IMR-90 (cell line): ENCODE measurements at regions not wholly inside any gene's neighbourhood (a gene's known extent, or its start where the extent isn't known, plus 50 kb on each side); places are given as distances from the start of the nearest gene placed in this dataset.

Source experiments
- ATAC-seq: fragments of 200-7000 bp; cut with Tn5 transposase; 2 replicates; pipeline ENCODE4 v1.9.1; 2020; ENCODE audit warnings: low read depth, mild to moderate bottlenecking, moderate library complexity
- BruUV-seq: library from RNA; stranded (reverse); fragments of 400-500 nt; replicated peaks from 2 replicates; lab custom pipeline; 2021; lab: Mats Ljungman, UMichigan
- CTCF ChIA-PET: fragments of 300-600 bp; formaldehyde crosslinking; extraction: SDS; loops from one replicate; lab custom pipeline; 2021; ENCODE audit warnings: antibody characterized with exemption; lab: Yijun Ruan, JAX
- POLR2A ChIA-PET: fragments of 300-600 bp; sonication (Branson Sonifier 250); formaldehyde crosslinking; loops from one replicate; lab custom pipeline; 2022; ENCODE audit warnings: antibody characterized with exemption; ENCODE audit not compliant: unreplicated experiment; lab: Charles Lee
- DNase-seq: peaks from one replicate; pipeline ENCODE4 v3.0.0; 2013
- H2AFZ ChIP-seq: replicated peaks from 2 replicates; pipeline ENCODE3; 2013; ENCODE audit warnings: low read length, mild to moderate bottlenecking; ENCODE audit not compliant: poor library complexity
- H2AK5ac ChIP-seq: 2 replicates; pipeline ENCODE4 v1.6.1; 2013; ENCODE audit warnings: low read depth, low read length, inconsistent platforms
- H2AK9ac ChIP-seq: replicated peaks from 2 replicates; pipeline ENCODE3; 2013; ENCODE audit warnings: mild to moderate bottlenecking, low read depth, low read length, moderate library complexity; ENCODE audit not compliant: poor library complexity
- H2BK120ac ChIP-seq: 2 replicates; pipeline ENCODE4 v1.6.1; 2013; ENCODE audit warnings: low read depth, low read length, inconsistent platforms
- H2BK15ac ChIP-seq: 3 replicates; pipeline ENCODE4 v1.6.1; 2013; ENCODE audit warnings: low read depth, low read length, inconsistent platforms
- H2BK20ac ChIP-seq: 2 replicates; pipeline ENCODE4 v1.6.1; 2013; ENCODE audit warnings: low read depth, mild to moderate bottlenecking, inconsistent platforms, low read length, moderate library complexity
- H2BK5ac ChIP-seq: 2 replicates; pipeline ENCODE4 v1.6.1; 2013; ENCODE audit warnings: mild to moderate bottlenecking, low read depth, low read length, inconsistent platforms; ENCODE audit not compliant: poor library complexity, severe bottlenecking
- H3K14ac ChIP-seq: replicated peaks from 2 replicates; pipeline ENCODE4 v1.6.1; 2013; ENCODE audit warnings: low read depth, low read length, inconsistent platforms
- H3K18ac ChIP-seq: 2 replicates; pipeline ENCODE4 v1.6.1; 2013; ENCODE audit warnings: low read depth, low read length, control low read depth
- H3K23ac ChIP-seq: 2 replicates; pipeline ENCODE4 v1.6.1; 2013; ENCODE audit warnings: low read depth, low read length, inconsistent platforms
- H3K27ac ChIP-seq: 2 replicates; pipeline ENCODE4 v1.5.1; 2013; ENCODE audit warnings: mild to moderate bottlenecking, control low read depth, low read length; ENCODE audit not compliant: insufficient read depth
- H3K27me3 ChIP-seq: 2 replicates; pipeline ENCODE4 v1.6.1; 2013; ENCODE audit warnings: low read length; ENCODE audit not compliant: control insufficient read depth, insufficient read depth
- H3K36me3 ChIP-seq: 2 replicates; pipeline ENCODE4 v1.6.1; 2013; ENCODE audit warnings: low read length, mixed read lengths; ENCODE audit not compliant: control insufficient read depth, insufficient read depth
- H3K4ac ChIP-seq: 2 replicates; pipeline ENCODE4 v1.6.1; 2013; ENCODE audit warnings: low read depth, low read length, inconsistent platforms
- H3K4me1 ChIP-seq: 2 replicates; pipeline ENCODE4 v1.6.1; 2013; ENCODE audit warnings: low read length, mixed read lengths; ENCODE audit not compliant: control insufficient read depth, insufficient read depth
- H3K4me2 ChIP-seq: 2 replicates; pipeline ENCODE4 v1.6.1; 2013; ENCODE audit warnings: low read depth, mild to moderate bottlenecking, control low read depth, low read length, moderate library complexity
- H3K4me3 ChIP-seq: 2 replicates; pipeline ENCODE4 v1.5.1; 2013; ENCODE audit warnings: low read depth, mild to moderate bottlenecking, control low read depth, low read length, moderate library complexity; ENCODE audit not compliant: insufficient read depth
- H3K56ac ChIP-seq: 2 replicates; pipeline ENCODE4 v1.6.1; 2013; ENCODE audit warnings: low read length, inconsistent platforms; ENCODE audit not compliant: insufficient read depth; ENCODE audit errors: extremely low read depth
- H3K79me1 ChIP-seq, 2 experiments: 2 replicates each; pipeline ENCODE4 v1.6.1; 2013; ENCODE audit warnings: low read length in 2 of 2, inconsistent platforms in 1 of 2, low read depth in 1 of 2
- H3K9ac ChIP-seq: 2 replicates; pipeline ENCODE4 v1.6.1; 2013; ENCODE audit warnings: low read depth, low read length, control low read depth
- H3K9me1 ChIP-seq: 2 replicates; pipeline ENCODE4 v1.6.1; 2013; ENCODE audit warnings: low read length, inconsistent platforms; ENCODE audit not compliant: insufficient read depth
- H3K9me3 ChIP-seq: 2 replicates; pipeline ENCODE4 v1.6.1; 2013; ENCODE audit warnings: low read length; ENCODE audit not compliant: control insufficient read depth, insufficient read depth
- H4K20me1 ChIP-seq: 2 replicates; pipeline ENCODE4 v1.6.1; 2013; ENCODE audit warnings: low read length, inconsistent platforms; ENCODE audit not compliant: insufficient read depth
- H4K5ac ChIP-seq: 2 replicates; pipeline ENCODE4 v1.6.1; 2013; ENCODE audit warnings: mild to moderate bottlenecking, low read depth, low read length, control low read depth
- H4K8ac ChIP-seq, 2 experiments: 2 replicates each; pipeline ENCODE4 v1.6.1; 2013; ENCODE audit warnings: low read depth in 2 of 2, low read length in 2 of 2, control low read depth in 1 of 2, inconsistent platforms in 1 of 2
- H4K91ac ChIP-seq: 2 replicates; pipeline ENCODE4 v1.6.1; 2013; ENCODE audit warnings: low read depth, low read length, inconsistent platforms; ENCODE audit not compliant: insufficient read depth
- BHLHE40 ChIP-seq: fragments of 150-350 bp; IDR thresholded peaks from 2 replicates; pipeline ENCODE4 v1.6.1; 2016; ENCODE audit warnings: mild to moderate bottlenecking, low read depth, low read length
- CEBPB ChIP-seq: IDR thresholded peaks from 2 replicates; pipeline ENCODE4 v1.6.1; 2012; ENCODE audit warnings: low read depth, low read length, improper control_type of control experiment
- CHD1 ChIP-seq: IDR thresholded peaks from 2 replicates; pipeline ENCODE4 v1.6.1; 2012; ENCODE audit warnings: low read depth, low read length, improper control_type of control experiment
- CTCF ChIP-seq: conservative IDR thresholded peaks from 2 replicates; pipeline ENCODE4 v1.5.1; 2012; ENCODE audit warnings: mild to moderate bottlenecking, low read depth, low read length, improper control_type of control experiment
- ELK1 ChIP-seq: fragments of 150-350 bp; IDR thresholded peaks from 2 replicates; pipeline ENCODE4 v1.6.1; 2016; ENCODE audit warnings: low read depth, mild to moderate bottlenecking, low read length, moderate library complexity, borderline replicate concordance
- FOS ChIP-seq: fragments of 150-350 bp; IDR thresholded peaks from 2 replicates; pipeline ENCODE4 v1.6.1; 2016; ENCODE audit warnings: low read depth, low read length
- MAFK ChIP-seq: IDR thresholded peaks from 2 replicates; pipeline ENCODE4 v1.6.1; 2012; ENCODE audit warnings: low read depth, low read length, improper control_type of control experiment
- MAZ ChIP-seq: IDR thresholded peaks from 2 replicates; pipeline ENCODE4 v1.6.1; 2012; ENCODE audit warnings: low read depth, mild to moderate bottlenecking, low read length, improper control_type of control experiment, moderate library complexity, borderline replicate concordance
- MXI1 ChIP-seq: IDR thresholded peaks from 2 replicates; pipeline ENCODE4 v1.6.1; 2012; ENCODE audit warnings: low read depth, mild to moderate bottlenecking, low read length, moderate library complexity, borderline replicate concordance
- NFE2L2 ChIP-seq: fragments of 150-350 bp; IDR thresholded peaks from 2 replicates; pipeline ENCODE4 v1.6.1; 2016; ENCODE audit warnings: low read depth, mild to moderate bottlenecking, low read length
- POLR2A ChIP-seq: IDR thresholded peaks from 2 replicates; pipeline ENCODE4 v1.6.1; 2012; ENCODE audit warnings: mild to moderate bottlenecking, low read depth, low read length
- RAD21 ChIP-seq: IDR thresholded peaks from 2 replicates; pipeline ENCODE4 v1.6.1; 2012; ENCODE audit warnings: low read length, improper control_type of control experiment
- RCOR1 ChIP-seq: IDR thresholded peaks from 2 replicates; pipeline ENCODE4 v1.6.1; 2012; ENCODE audit warnings: mild to moderate bottlenecking, low read length, improper control_type of control experiment; ENCODE audit not compliant: insufficient replicate concordance
- RFX5 ChIP-seq: IDR thresholded peaks from 2 replicates; pipeline ENCODE4 v1.8.0; 2012; ENCODE audit warnings: low read depth, mild to moderate bottlenecking, low read length, moderate library complexity
- SMC3 ChIP-seq: fragments of 150-350 bp; IDR thresholded peaks from 2 replicates; pipeline ENCODE4 v1.6.1; 2016; ENCODE audit warnings: low read depth, mild to moderate bottlenecking, antibody characterized with exemption, low read length, moderate library complexity
- WGBS, 2 experiments: methylation state at CpG; one replicate each; pipeline versions ENCODE4 v1.1.5 to v1.1.7; 2013; ENCODE audit warnings: missing lambda C conversion rate in 2 of 2; ENCODE audit not compliant: insufficient read length in 1 of 2; ENCODE audit errors: extremely low coverage in 2 of 2; 5-methylcytosine and 5-hydroxymethylcytosine counted together
- dilution Hi-C: fragments of 300-500 bp; cut with HindIII; formaldehyde crosslinking; loops from one replicate; pipeline ENCODE4 v1.14.3; 2018; ENCODE audit warnings: low sequenced_read_pairs; ENCODE audit not compliant: unreplicated experiment
- in situ Hi-C: fragments of 300-500 bp; cut with MboI; formaldehyde crosslinking; loops from 3 replicates; pipeline ENCODE4 v1.14.3; 2019; ENCODE audit warnings: low sequenced_read_pairs, inconsistent platforms, mixed read lengths
- intact Hi-C: fragments of 100-400 bp; cut with micrococcal nuclease; formaldehyde crosslinking; loops from 2 replicates; pipeline ENCODE4 v1.10.0; 2022
- TF ChIP-seq, protein P1 (sequence below): fragments of 150-350 bp; IDR thresholded peaks from 2 replicates; pipeline ENCODE4 v1.6.1; 2017; ENCODE audit warnings: mild to moderate bottlenecking, antibody characterized with exemption, low read length, low read depth

DNA sequence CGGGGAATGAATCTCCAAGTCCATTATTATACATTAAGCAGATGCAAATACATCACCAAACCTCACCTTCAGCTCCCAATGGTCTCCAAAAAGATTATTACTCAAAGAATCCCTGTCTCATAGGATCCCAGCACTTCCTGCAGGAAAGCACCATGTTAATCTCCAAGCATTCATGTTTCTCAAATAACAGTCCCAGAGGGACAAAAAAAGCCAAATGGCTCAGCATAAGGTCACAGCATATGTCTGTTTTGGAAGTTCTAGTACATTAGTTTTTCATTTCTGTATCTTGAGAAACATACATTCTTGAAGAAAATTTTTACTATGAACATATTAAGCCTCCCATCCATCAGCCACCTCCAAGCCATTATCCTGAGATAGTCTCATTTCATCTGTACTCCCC is 103.3 kb downstream of the METTL4 start:
- Histone ChIP-seq H3K4me3 (no peak overlapping the region), H2AK5ac (no peak overlapping the region), H3K27me3 (no peaks in the 10 kb centered on the region; the same call in 1 of the 2 replicates), H4K91ac (no peak overlapping the region), H3K79me1 (no peaks in the 10 kb centered on the region), H3K36me3 (no peaks in the 10 kb centered on the region), H3K4me1 (no peaks in the 10 kb centered on the region), H3K18ac (no peak overlapping the region), H3K9me3 (peaks cover 3% of the 10 kb centered on the region; the same call in 1 of the 2 replicates), H3K9me1 (no peaks in the 10 kb centered on the region), H4K20me1 (no peaks in the 10 kb centered on the region), H2BK5ac (no peak overlapping the region), H3K27ac (no peak overlapping the region), H4K8ac (no peak overlapping the region), H2BK15ac (no peak overlapping the region), H3K56ac (no peak overlapping the region), H2BK20ac (no peak overlapping the region), H2AK9ac (no peak overlapping the region), H3K23ac (no peak overlapping the region), H3K4me2 (no peak overlapping the region), H3K4ac (no peak overlapping the region), H4K5ac (no peak overlapping the region), H2AFZ (no peak overlapping the region), H2BK120ac (no peak overlapping the region), H3K14ac (no peak overlapping the region), H3K9ac (no peak overlapping the region)
- no peak for DNase-seq
- dilution Hi-C loops, result no loop called here
- no CpG with 5 or more reads among the region's 1 CpG for WGBS, 2 experiments
- TF ChIP-seq CEBPB, result no peak
- TF ChIP-seq MAFK, result no peak
- TF ChIP-seq CTCF, result no peak
- no peak for TF ChIP-seq ELK1
- TF ChIP-seq RFX5, result no peak
- no peak for TF ChIP-seq SMC3
- no peak for TF ChIP-seq CHD1
- no peak for TF ChIP-seq NFE2L2
- TF ChIP-seq POLR2A, result no peak
- no peak for TF ChIP-seq RAD21
- TF ChIP-seq RCOR1, result no peak
- TF ChIP-seq, protein P1, sequence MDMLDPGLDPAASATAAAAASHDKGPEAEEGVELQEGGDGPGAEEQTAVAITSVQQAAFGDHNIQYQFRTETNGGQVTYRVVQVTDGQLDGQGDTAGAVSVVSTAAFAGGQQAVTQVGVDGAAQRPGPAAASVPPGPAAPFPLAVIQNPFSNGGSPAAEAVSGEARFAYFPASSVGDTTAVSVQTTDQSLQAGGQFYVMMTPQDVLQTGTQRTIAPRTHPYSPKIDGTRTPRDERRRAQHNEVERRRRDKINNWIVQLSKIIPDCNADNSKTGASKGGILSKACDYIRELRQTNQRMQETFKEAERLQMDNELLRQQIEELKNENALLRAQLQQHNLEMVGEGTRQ, result no peak
- TF ChIP-seq MXI1, result no peak
- TF ChIP-seq BHLHE40, result no peak
- no peak for TF ChIP-seq FOS
- TF ChIP-seq MAZ, result no peak
- POLR2A ChIA-PET, result no interaction called here
- ATAC-seq, result no peak
- BruUV-seq, result no TSS peak
- intact Hi-C loops, result loop anchor here (5.0 kb wide), 1 partner anchor 131 kb away; no protein-coding TSS in a partner anchor
- in situ Hi-C loops, result no loop called here
- CTCF ChIA-PET, result interaction anchor here (0.9 kb wide), 1 partner anchor 34 kb away, joined by 3 read pairs; no protein-coding TSS in a partner anchor
